Dermis microvascular lymphatic vessel endothelial cell (primary cell): ENCODE measurements at regions not wholly inside any gene's neighbourhood (a gene's known extent, or its start where the extent isn't known, plus 50 kb on each side); places are given as distances from the start of the nearest gene placed in this dataset.
"Not testable (repeated sequence)": the region's sequence is repeated elsewhere in the genome, so short reads cannot be mapped to it uniquely, and the experiment has no call there.

Experiments used
- DNase-seq, 2 donors: peaks; one replicate each; pipeline versions ENCODE4 v3.0.0 to v3.0.0-alpha.2; 2010; ENCODE audit warnings: low read depth in 2 of 2

- no peak for DNase-seq
These were observed 78.4 kb upstream of the FANCL start for GRCh38 chr2:58319481-58319880.

GRCh38 chr2:58318949-58319348 is 77.8 kb upstream of the FANCL start:
- DNase-seq: not testable (repeated sequence)

- DNase-seq: no peak
These were observed 72.8 kb upstream of the FANCL start for GRCh38 chr2:58313926-58314325.

- no peak for DNase-seq
These were observed 67.3 kb upstream of the FANCL start for GRCh38 chr2:58308435-58308834.

GRCh38 chr2:58304843-58305242 is 63.7 kb upstream of the FANCL start:
- no peak for DNase-seq

- DNase-seq: no peak
These were observed 58.0 kb upstream of the FANCL start for GRCh38 chr2:58299123-58299522.

GRCh38 chr2:58293056-58293455 is 51.9 kb upstream of the FANCL start:
- DNase-seq: no peak

GRCh38 chr2:58291726-58292438 is 50.8 kb upstream of the FANCL start:
- no peak for DNase-seq
